GM12878 (cell line): ENCODE measurements at regions not wholly inside any gene's neighbourhood (a gene's known extent, or its start where the extent isn't known, plus 50 kb on each side); places are given as distances from the start of the nearest gene placed in this dataset.

Experiments used
- ATAC-seq: fragments of 200-7000 bp; cut with Tn5 transposase; 3 replicates; pipeline ENCODE4 v1.9.1; 2020; ENCODE audit warnings: mild to moderate bottlenecking, moderate library complexity
- BruUV-seq: library from RNA; stranded (reverse); fragments of 400-500 nt; replicated peaks from 2 replicates; lab custom pipeline; 2021; lab: Mats Ljungman, UMichigan
- CTCF ChIA-PET: fragments of 300-600 bp; sonication (Branson Sonifier 250); formaldehyde crosslinking; extraction: SDS; loops from one replicate; lab custom pipeline; 2021; ENCODE audit warnings: inconsistent platforms; lab: Yijun Ruan, JAX
- POLR2A ChIA-PET: fragments of 350-600 bp; formaldehyde crosslinking; extraction: SDS; loops from one replicate; lab custom pipeline; 2021; ENCODE audit warnings: inconsistent platforms; lab: Charles Lee
- RAD21 ChIA-PET: fragments of 300-600 bp; sonication (Branson Sonifier 250); formaldehyde crosslinking; loops from one replicate; lab custom pipeline; 2023; ENCODE audit warnings: antibody characterized with exemption; ENCODE audit not compliant: unreplicated experiment; lab: Charles Lee
- SMC1A ChIA-PET: fragments of 300-600 bp; sonication (Branson Sonifier 250); formaldehyde crosslinking; loops from one replicate; lab custom pipeline; 2023; ENCODE audit not compliant: unreplicated experiment, uncharacterized antibody; lab: Charles Lee
- DNase-seq: peaks from one replicate; pipeline ENCODE4 v3.0.0-alpha.2; 2011; ENCODE audit warnings: low read depth, low spot score
- FAIRE-seq: peaks from 3 replicates; lab custom pipeline; 2011; peaks lifted over from hg19 to GRCh38; lab: Jason Lieb, UNC
- H2AFZ ChIP-seq: 2 replicates; pipeline ENCODE4 v1.6.0; 2011; ENCODE audit warnings: low read depth, low read length, control low read depth; ENCODE audit not compliant: control insufficient read depth
- H3K27ac ChIP-seq: 2 replicates; pipeline ENCODE4 v1.5.1; 2011; ENCODE audit warnings: control low read depth; ENCODE audit not compliant: control insufficient read depth, insufficient read depth
- H3K27me3 ChIP-seq, 2 experiments: replicated peaks in 1 of 2; 2 replicates each; pipeline versions ENCODE4 v1.6.0 to v1.6.1; 2011; ENCODE audit warnings: low read length in 1 of 2; ENCODE audit not compliant: control insufficient read depth in 2 of 2, insufficient read depth in 2 of 2
- H3K36me3 ChIP-seq, 2 experiments: 2 replicates each; pipeline ENCODE4 v1.5.1; 2011; ENCODE audit warnings: low read length in 1 of 2; ENCODE audit not compliant: control insufficient read depth in 2 of 2, insufficient read depth in 2 of 2
- H3K4me1 ChIP-seq: 2 replicates; pipeline ENCODE4 v1.6.1; 2011; ENCODE audit warnings: mild to moderate bottlenecking, low read length, moderate library complexity, mixed read lengths; ENCODE audit not compliant: control insufficient read depth, insufficient read depth
- H3K4me2 ChIP-seq: 2 replicates; pipeline ENCODE4 v1.6.0; 2011; ENCODE audit warnings: control low read depth; ENCODE audit not compliant: control insufficient read depth, insufficient read depth
- H3K4me3 ChIP-seq: fragments of 200-600 bp; sonication (generic); 2 replicates; pipeline ENCODE4 v1.5.1; 2016
- H3K79me2 ChIP-seq: 2 replicates; pipeline ENCODE4 v1.6.0; 2011; ENCODE audit warnings: low read length; ENCODE audit not compliant: control insufficient read depth, insufficient read depth
- H3K9ac ChIP-seq: 2 replicates; pipeline ENCODE4 v1.8.0; 2011; ENCODE audit warnings: low read length, control low read depth, mixed read lengths; ENCODE audit not compliant: control insufficient read depth, insufficient read depth
- H3K9me3 ChIP-seq: replicated peaks from 3 replicates; pipeline ENCODE4 v1.5.1; 2011; ENCODE audit warnings: mild to moderate bottlenecking, low read length; ENCODE audit not compliant: control insufficient read depth, insufficient read depth
- H4K20me1 ChIP-seq: 2 replicates; pipeline ENCODE4 v1.6.0; 2011; ENCODE audit not compliant: control insufficient read depth, insufficient read depth
- BRCA1 ChIP-seq: IDR thresholded peaks from 2 replicates; pipeline ENCODE4 v1.6.1; 2011; ENCODE audit warnings: low read depth, low read length, improper control_type of control experiment
- CHD2 ChIP-seq: IDR thresholded peaks from 2 replicates; pipeline ENCODE4 v1.6.1; 2011; ENCODE audit warnings: low read depth, low read length, improper control_type of control experiment, borderline replicate concordance
- MYB ChIP-seq: fragments of 150-350 bp; IDR thresholded peaks from 2 replicates; pipeline ENCODE4 v1.6.1; 2014; ENCODE audit warnings: mild to moderate bottlenecking, low read depth, low read length, borderline replicate concordance
- NBN ChIP-seq: fragments of 450-650 bp; IDR thresholded peaks from 2 replicates; pipeline ENCODE4 v1.6.1; 2016
- NRF1 ChIP-seq: conservative IDR thresholded peaks from 2 replicates; pipeline ENCODE4 v1.6.1; 2011; ENCODE audit warnings: mild to moderate bottlenecking, low read depth, low read length, improper control_type of control experiment
- RCOR1 ChIP-seq: conservative IDR thresholded peaks from 2 replicates; pipeline ENCODE4 v1.6.1; 2012; ENCODE audit warnings: low read depth, low read length, improper control_type of control experiment
- RELA ChIP-seq: fragments of 450-650 bp; IDR thresholded peaks from 2 replicates; pipeline ENCODE4 v1.8.0; 2014; ENCODE audit warnings: borderline replicate concordance; ENCODE audit not compliant: partially characterized antibody
- RUNX3 ChIP-seq: IDR thresholded peaks from 2 replicates; pipeline ENCODE4 v1.6.1; 2012; ENCODE audit warnings: low read length, inconsistent platforms
- ZBED1 ChIP-seq: IDR thresholded peaks from 2 replicates; pipeline ENCODE4 v1.6.1; 2016; ENCODE audit warnings: borderline replicate concordance
- ZNF274 ChIP-seq: IDR thresholded peaks from one replicate; pipeline ENCODE4 v1.8.0; 2011; ENCODE audit not compliant: insufficient read length, insufficient read depth
- WGBS: methylation state at CpG from one replicate; pipeline ENCODE4 v1.1.6; 2016; ENCODE audit warnings: low lambda C conversion rate; ENCODE audit not compliant: insufficient replicate concordance, insufficient coverage; ENCODE audit errors: missing lambda C conversion rate; 5-methylcytosine and 5-hydroxymethylcytosine counted together
- in situ Hi-C: fragments of 300-500 bp; cut with MboI; formaldehyde crosslinking; loops from 9 replicates; pipeline ENCODE4 v1.14.3; 2018; ENCODE audit warnings: mixed read lengths
- intact Hi-C: fragments of 100-400 bp; cut with micrococcal nuclease; formaldehyde crosslinking; loops from one replicate; pipeline ENCODE4 v1.14.2; 2022; ENCODE audit not compliant: unreplicated experiment
- TF ChIP-seq, protein P1 (sequence below): IDR thresholded peaks from 2 replicates; pipeline ENCODE4 v1.6.1; 2012; ENCODE audit warnings: low read length, inconsistent platforms
- TF ChIP-seq, protein P2 (sequence below): IDR thresholded peaks from 2 replicates; pipeline ENCODE4 v1.6.1; 2012; ENCODE audit warnings: low read depth, low read length, improper control_type of control experiment

DNA sequence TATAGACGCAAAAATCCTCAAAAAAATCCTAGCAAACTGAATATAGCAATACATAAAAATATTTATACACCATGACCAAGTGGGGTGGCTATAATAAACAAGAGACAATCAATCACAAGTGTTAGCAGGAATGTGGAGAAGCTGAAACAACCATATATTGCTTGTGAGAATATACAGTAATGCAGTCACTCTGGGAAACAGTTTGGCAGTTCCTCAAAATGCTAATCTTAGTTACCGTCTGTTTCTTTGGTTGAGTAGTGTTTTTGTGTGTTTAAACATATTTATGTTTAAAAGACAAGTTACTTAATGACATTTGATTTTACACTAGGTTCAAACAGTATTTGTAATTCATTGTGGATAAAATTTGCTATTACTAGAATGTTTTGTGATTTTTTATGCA, 792.0 kb downstream of the LTN1 start:
- no peaks in the 10 kb centered on the region for H3K9me3 ChIP-seq
- TF ChIP-seq MYB (no peak), BRCA1 (no peak), RCOR1 (no peak), NRF1 (no peak), NBN (no peak), RELA (no peak), RUNX3 (no peak), CHD2 (no peak), ZBED1 (no peak), ZNF274 (no peak)
- TF ChIP-seq, protein P1, sequence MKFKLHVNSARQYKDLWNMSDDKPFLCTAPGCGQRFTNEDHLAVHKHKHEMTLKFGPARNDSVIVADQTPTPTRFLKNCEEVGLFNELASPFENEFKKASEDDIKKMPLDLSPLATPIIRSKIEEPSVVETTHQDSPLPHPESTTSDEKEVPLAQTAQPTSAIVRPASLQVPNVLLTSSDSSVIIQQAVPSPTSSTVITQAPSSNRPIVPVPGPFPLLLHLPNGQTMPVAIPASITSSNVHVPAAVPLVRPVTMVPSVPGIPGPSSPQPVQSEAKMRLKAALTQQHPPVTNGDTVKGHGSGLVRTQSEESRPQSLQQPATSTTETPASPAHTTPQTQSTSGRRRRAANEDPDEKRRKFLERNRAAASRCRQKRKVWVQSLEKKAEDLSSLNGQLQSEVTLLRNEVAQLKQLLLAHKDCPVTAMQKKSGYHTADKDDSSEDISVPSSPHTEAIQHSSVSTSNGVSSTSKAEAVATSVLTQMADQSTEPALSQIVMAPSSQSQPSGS, result no peak
- TF ChIP-seq, protein P2, sequence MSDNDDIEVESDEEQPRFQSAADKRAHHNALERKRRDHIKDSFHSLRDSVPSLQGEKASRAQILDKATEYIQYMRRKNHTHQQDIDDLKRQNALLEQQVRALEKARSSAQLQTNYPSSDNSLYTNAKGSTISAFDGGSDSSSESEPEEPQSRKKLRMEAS, result no peak
- DNase-seq, result no peak
- ChIA-PET RAD21 (no interaction called here), SMC1A (no interaction called here), CTCF (no interaction called here), POLR2A (no interaction called here)
- ATAC-seq, result no peak
- no peak overlapping the region for H2AFZ ChIP-seq
- H3K79me2 ChIP-seq, result no peaks in the 10 kb centered on the region
- no TSS peak for BruUV-seq
- intact Hi-C loops (no loop called here), in situ Hi-C loops (no loop called here)
- H3K27ac ChIP-seq, result no peak overlapping the region
- 65% methylated on average over 2 of the region's 2 CpGs for WGBS
- no peak for FAIRE-seq
- no peaks in the 10 kb centered on the region for H3K4me1 ChIP-seq
- H3K4me3 ChIP-seq, result no peak overlapping the region
- no peaks in the 10 kb centered on the region for H3K36me3 ChIP-seq
- no peak overlapping the region for H3K9ac ChIP-seq
- H3K4me2 ChIP-seq, result no peak overlapping the region
- H4K20me1 ChIP-seq, result no peaks in the 10 kb centered on the region
- H3K27me3 ChIP-seq, result no peaks in the 10 kb centered on the region
